GM12875 (cell line): ENCODE measurements at regions not wholly inside any gene's neighbourhood (a gene's known extent, or its start where the extent isn't known, plus 50 kb on each side); places are given as distances from the start of the nearest gene placed in this dataset.

Source experiments
- H3K4me3 ChIP-seq: one replicate; pipeline ENCODE4 v1.5.1; 2011; ENCODE audit warnings: low read depth, low read length, control low read depth
- CTCF ChIP-seq: IDR thresholded peaks from 2 replicates; pipeline ENCODE4 v1.5.1; 2011; ENCODE audit warnings: low read depth, mild to moderate bottlenecking, control low read depth, inconsistent platforms, low read length, moderate library complexity, borderline replicate concordance; ENCODE audit not compliant: insufficient read depth

DNA sequence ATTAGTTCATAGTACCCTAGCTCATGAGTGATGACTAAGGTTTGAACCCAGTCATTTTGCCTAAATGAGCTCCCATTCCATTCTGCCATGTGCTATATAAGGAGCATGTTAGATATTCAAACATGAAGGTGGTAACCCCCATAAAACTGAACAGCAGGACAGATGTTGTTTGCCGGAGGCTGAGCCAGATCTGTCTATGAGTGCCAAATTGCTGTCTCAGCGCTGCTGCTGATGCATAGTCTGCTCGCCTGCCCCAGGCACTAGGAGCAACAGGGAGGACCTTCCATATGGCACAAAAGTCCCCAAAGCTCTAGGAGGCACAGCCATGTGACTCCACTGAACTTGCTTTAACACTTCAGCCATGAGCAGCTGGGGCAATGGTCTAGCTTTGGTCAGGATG is 466.0 kb upstream of the GHITM start:
- TF ChIP-seq CTCF = no peak
- H3K4me3 ChIP-seq = no peak overlapping the region

DNA sequence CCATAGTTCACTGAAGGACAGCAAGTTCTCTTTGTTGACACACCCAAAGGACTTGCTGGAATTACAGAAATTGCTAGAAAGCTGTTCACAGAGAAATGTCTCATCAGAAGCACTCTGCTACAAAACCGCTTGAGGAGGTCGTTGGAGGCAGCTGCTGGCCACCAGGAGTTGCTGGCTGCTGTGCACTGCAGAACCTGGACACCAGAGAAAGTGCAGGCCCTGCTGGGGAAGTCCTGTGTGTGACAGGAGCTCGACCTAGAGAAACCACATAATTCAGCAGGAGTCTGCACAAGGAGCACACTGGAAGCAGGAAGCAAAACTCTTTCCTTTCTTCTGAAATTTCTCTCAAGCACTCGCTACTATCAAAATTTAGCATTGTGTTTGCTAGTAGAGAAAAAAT is 461.5 kb upstream of the GHITM start:
- H3K4me3 ChIP-seq = no peak overlapping the region
- 0 out of 2 replicates have a peak, but pooled peaks have one; percentile 23 for TF ChIP-seq CTCF

DNA sequence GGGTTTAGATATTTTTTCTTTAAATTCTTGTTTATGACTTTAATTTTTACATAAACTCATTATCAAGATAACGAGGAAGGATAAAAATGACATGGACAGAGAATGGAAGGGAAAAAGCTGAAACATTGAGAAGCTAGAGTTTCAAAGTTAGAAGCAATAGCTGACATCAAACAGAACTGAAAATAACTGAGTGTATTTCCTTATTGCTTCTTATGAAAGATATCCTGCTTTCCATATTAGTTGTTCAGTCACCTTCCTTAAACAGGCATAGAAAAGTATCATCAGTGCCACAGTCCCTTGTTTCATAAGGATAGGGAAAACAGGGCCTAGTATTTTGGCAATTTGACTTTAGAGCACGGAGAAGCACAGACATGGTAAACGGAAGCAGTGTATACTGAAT is 460.5 kb upstream of the GHITM start:
- TF ChIP-seq CTCF = no peak
- H3K4me3 ChIP-seq = no peak overlapping the region

DNA sequence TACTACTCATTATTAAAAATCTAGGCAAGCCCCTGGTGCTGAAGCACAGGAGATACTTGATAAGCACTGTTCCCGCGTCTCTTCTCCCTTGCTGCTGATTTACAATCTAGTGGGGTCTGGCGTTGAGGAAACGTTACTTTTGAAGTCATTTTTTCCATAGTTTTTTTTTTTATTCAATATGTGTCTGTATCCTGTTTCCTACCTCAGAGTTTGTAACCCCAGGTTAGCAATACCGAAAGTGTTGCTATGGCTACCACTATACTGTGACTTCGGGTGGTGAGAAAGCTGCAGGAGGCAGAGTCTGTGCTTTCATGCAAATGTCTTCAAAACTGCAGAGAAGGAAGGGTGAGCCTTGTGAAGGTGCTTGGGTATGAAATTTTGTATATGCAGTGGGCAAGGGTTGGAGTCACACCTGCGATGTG is 458.8 kb upstream of the GHITM start:
- H3K4me3 ChIP-seq = no peak overlapping the region
- TF ChIP-seq CTCF = no peak

- TF ChIP-seq CTCF = no peak
- H3K4me3 ChIP-seq = no peak overlapping the region
These were observed 456.9 kb upstream of the GHITM start for GRCh38 chr10:83682414-83682813.

- TF ChIP-seq CTCF = no peak
- H3K4me3 ChIP-seq = no peak overlapping the region
These were observed 453.9 kb upstream of the GHITM start for GRCh38 chr10:83685458-83685857.

GRCh38 chr10:83691791-83692596 is 447.3 kb upstream of the GHITM start:
- H3K4me3 ChIP-seq = no peak overlapping the region
- no peak for TF ChIP-seq CTCF
